Gastroesophageal sphincter (tissue), 3 donors: ENCODE measurements at regions not wholly inside any gene's neighbourhood (a gene's known extent, or its start where the extent isn't known, plus 50 kb on each side); places are given as distances from the start of the nearest gene placed in this dataset.

Source experiments
- EP300 ChIP-seq: sonication (generic); formaldehyde crosslinking; IDR thresholded peaks from one replicate; pipeline ENCODE4 v1.6.1; 2017; ENCODE audit warnings: antibody characterized with exemption, mild to moderate bottlenecking
- POLR2A ChIP-seq, 2 donors: fragments of 450-650 bp; IDR thresholded peaks; one replicate each; pipeline ENCODE4 v1.6.1; 2017; ENCODE audit warnings: antibody characterized with exemption in 2 of 2, mild to moderate bottlenecking in 2 of 2, moderate library complexity in 1 of 2
- POLR2AphosphoS5 ChIP-seq: sonication (generic); formaldehyde crosslinking; IDR thresholded peaks from one replicate; pipeline ENCODE4 v1.6.1; 2017; ENCODE audit warnings: antibody characterized with exemption
- TF ChIP-seq, protein P1 (sequence below), 4 experiments: fragments of 200-600 bp in 2 of 4; fragments of 450-650 bp in 2 of 4; sonication (generic) in 1 of 4; IDR thresholded peaks; one replicate each; pipeline ENCODE4 v1.5.1; 2017 to 2019; ENCODE audit warnings: antibody characterized with exemption in 4 of 4, mild to moderate bottlenecking in 2 of 4, moderate library complexity in 2 of 4

- TF ChIP-seq POLR2A (IDR thresholded peaks at IDR 0.05) (no peak), POLR2AphosphoS5 (no peak), EP300 (no peak)
- TF ChIP-seq, protein P1, sequence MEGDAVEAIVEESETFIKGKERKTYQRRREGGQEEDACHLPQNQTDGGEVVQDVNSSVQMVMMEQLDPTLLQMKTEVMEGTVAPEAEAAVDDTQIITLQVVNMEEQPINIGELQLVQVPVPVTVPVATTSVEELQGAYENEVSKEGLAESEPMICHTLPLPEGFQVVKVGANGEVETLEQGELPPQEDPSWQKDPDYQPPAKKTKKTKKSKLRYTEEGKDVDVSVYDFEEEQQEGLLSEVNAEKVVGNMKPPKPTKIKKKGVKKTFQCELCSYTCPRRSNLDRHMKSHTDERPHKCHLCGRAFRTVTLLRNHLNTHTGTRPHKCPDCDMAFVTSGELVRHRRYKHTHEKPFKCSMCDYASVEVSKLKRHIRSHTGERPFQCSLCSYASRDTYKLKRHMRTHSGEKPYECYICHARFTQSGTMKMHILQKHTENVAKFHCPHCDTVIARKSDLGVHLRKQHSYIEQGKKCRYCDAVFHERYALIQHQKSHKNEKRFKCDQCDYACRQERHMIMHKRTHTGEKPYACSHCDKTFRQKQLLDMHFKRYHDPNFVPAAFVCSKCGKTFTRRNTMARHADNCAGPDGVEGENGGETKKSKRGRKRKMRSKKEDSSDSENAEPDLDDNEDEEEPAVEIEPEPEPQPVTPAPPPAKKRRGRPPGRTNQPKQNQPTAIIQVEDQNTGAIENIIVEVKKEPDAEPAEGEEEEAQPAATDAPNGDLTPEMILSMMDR (IDR thresholded peaks at IDR 0.05) = no peak
These were observed 352.7 kb upstream of the NAV3 start for GRCh38 chr12:77477907-77478533.
